ENCODE measurements at regions not wholly inside any gene's neighbourhood (a gene's known extent, or its start where the extent isn't known, plus 50 kb on each side); places are given as distances from the start of the nearest gene placed in this dataset.

- TF ChIP-seq MYB (IDR thresholded peaks at IDR 0.05; ENCODE audit: borderline replicate concordance, low read depth, low read length), result no peak
- no peak for TF ChIP-seq CHD1 (IDR thresholded peaks at IDR 0.05; ENCODE audit: low read depth, low read length)
- TF ChIP-seq PAX8 (IDR thresholded peaks at IDR 0.05), result no peak
- no peak for TF ChIP-seq PAX5 (IDR thresholded peaks at IDR 0.05; ENCODE audit: borderline replicate concordance, low read depth, low read length)
- TF ChIP-seq E2F8 (IDR thresholded peaks at IDR 0.05; ENCODE audit: low read depth, partially characterized antibody), result no peak
- TF ChIP-seq ZBTB33 (IDR thresholded peaks at IDR 0.05), result no peak
- no peak for TF ChIP-seq NKRF (conservative IDR thresholded peaks at IDR 0.05)
- TF ChIP-seq RB1 (IDR thresholded peaks at IDR 0.05; ENCODE audit: borderline replicate concordance), result no peak
- peak in 1 of 2 experiments; percentile 7; a peak in 1 of 4 replicates for TF ChIP-seq CEBPB (IDR thresholded peaks at IDR 0.05; ENCODE audit: borderline replicate concordance in 1 of 2, low read depth in 2 of 2, low read length in 2 of 2)
- no peak for TF ChIP-seq CBX5 (IDR thresholded peaks at IDR 0.05; ENCODE audit: low read depth)
- TF ChIP-seq RUNX3 (IDR thresholded peaks at IDR 0.05; ENCODE audit: low read length), result no peak
- TF ChIP-seq CHD4 (IDR thresholded peaks at IDR 0.05), result no peak
- no peak for TF ChIP-seq SRF (IDR thresholded peaks at IDR 0.05; ENCODE audit: low read depth in 2 of 2, low read length in 2 of 2)
- no peak for TF ChIP-seq SMARCA5 (IDR thresholded peaks at IDR 0.05)
Measured at GRCh38 chr18:72672364-72673184, 128.4 kb upstream of the CBLN2 start (continued).
